SK-N-SH (cell line): ENCODE measurements at regions not wholly inside any gene's neighbourhood (a gene's known extent, or its start where the extent isn't known, plus 50 kb on each side); places are given as distances from the start of the nearest gene placed in this dataset.

Experiments used
- CTCF ChIA-PET: fragments of 300-600, 350-600 bp; formaldehyde crosslinking; extraction: SDS; loops from one replicate; lab custom pipeline; 2021; lab: Yijun Ruan, JAX
- POLR2A ChIA-PET: fragments of 350-600 bp; sonication (Branson Sonifier 250); formaldehyde crosslinking; extraction: SDS; loops from one replicate; lab custom pipeline; 2020; ENCODE audit warnings: antibody characterized with exemption, inconsistent platforms; lab: Yijun Ruan, JAX
- DNase-seq: peaks from one replicate; pipeline ENCODE4 v3.0.0; 2012
- H2AFZ ChIP-seq: fragments of 200-600 bp; sonication (generic); 2 replicates; pipeline ENCODE4 v1.8.1; 2016; ENCODE audit warnings: antibody characterized with exemption, mild to moderate bottlenecking, low read depth
- H3F3A ChIP-seq: fragments of 200-600 bp; sonication (generic); replicated peaks from 2 replicates; pipeline ENCODE3; 2016; ENCODE audit warnings: antibody characterized with exemption, mild to moderate bottlenecking; ENCODE audit not compliant: insufficient read depth
- H3K27ac ChIP-seq, 2 experiments: fragments of 200-500 bp in 1 of 2; fragments of 200-600 bp in 1 of 2; sonication (Bioruptor generic) in 1 of 2; sonication (generic), shearing (Covaris generic) in 1 of 2; 2 replicates each; pipeline versions ENCODE4 v1.5.1 to v1.6.1; 2014 to 2016; ENCODE audit warnings: low read depth in 2 of 2, inconsistent platforms in 1 of 2, low read length in 1 of 2, mild to moderate bottlenecking in 1 of 2, mixed read lengths in 1 of 2
- H3K27me3 ChIP-seq: fragments of 200-600 bp; sonication (generic), shearing (Covaris generic); 2 replicates; pipeline ENCODE4 v1.6.1; 2016; ENCODE audit warnings: mixed run types; ENCODE audit not compliant: insufficient read depth
- H3K36me3 ChIP-seq, 2 experiments: fragments of 200-500 bp in 1 of 2; fragments of 200-600 bp in 1 of 2; sonication (Bioruptor generic) in 1 of 2; sonication (generic) in 1 of 2; replicated peaks in 1 of 2; 2 replicates each; pipeline versions ENCODE3 to v1.5.1; 2014 to 2016; ENCODE audit warnings: low read length in 1 of 2, mild to moderate bottlenecking in 1 of 2; ENCODE audit not compliant: insufficient read depth in 2 of 2, control insufficient read depth in 1 of 2
- H3K4me1 ChIP-seq, 2 experiments: fragments of 200-500 bp in 1 of 2; fragments of 200-600 bp in 1 of 2; sonication (Bioruptor generic) in 1 of 2; sonication (generic), shearing (Covaris generic) in 1 of 2; 2 replicates each; pipeline versions ENCODE4 v1.5.1 to v1.6.1; 2014 to 2016; ENCODE audit warnings: low read depth in 1 of 2, low read length in 1 of 2, mixed run types in 1 of 2; ENCODE audit not compliant: insufficient read depth in 2 of 2, control insufficient read depth in 1 of 2
- H3K4me2 ChIP-seq: fragments of 200-600 bp; sonication (generic), shearing (Covaris generic); 2 replicates; pipeline ENCODE4 v1.6.1; 2017; ENCODE audit warnings: mixed run types
- H3K4me3 ChIP-seq, 2 experiments: fragments of 200-500 bp in 1 of 2; fragments of 200-600 bp in 1 of 2; sonication (Bioruptor generic) in 1 of 2; sonication (generic), shearing (Covaris generic) in 1 of 2; 2 replicates each; pipeline versions ENCODE4 v1.5.1 to v1.8.1; 2014 to 2016; ENCODE audit warnings: low read depth in 2 of 2, inconsistent platforms in 1 of 2, low read length in 1 of 2, mild to moderate bottlenecking in 1 of 2, mixed read lengths in 1 of 2, moderate library complexity in 1 of 2
- H3K79me2 ChIP-seq: fragments of 200-600 bp; sonication (generic); 2 replicates; pipeline ENCODE4 v1.8.1; 2017; ENCODE audit warnings: mild to moderate bottlenecking; ENCODE audit not compliant: insufficient read depth
- H3K9ac ChIP-seq: fragments of 200-600 bp; sonication (generic); 2 replicates; pipeline ENCODE4 v1.6.1; 2017; ENCODE audit warnings: mixed run types
- H3K9me2 ChIP-seq: fragments of 200-600 bp; sonication (generic); 2 replicates; pipeline ENCODE4 v1.6.1; 2017; ENCODE audit warnings: mixed run types
- H3K9me3 ChIP-seq: fragments of 200-600 bp; sonication (generic); 2 replicates; pipeline ENCODE4 v1.6.1; 2017; ENCODE audit warnings: mixed run types, mild to moderate bottlenecking, moderate library complexity
- H4K20me1 ChIP-seq: fragments of 200-600 bp; sonication (generic); 2 replicates; pipeline ENCODE4 v1.6.1; 2017; ENCODE audit warnings: mild to moderate bottlenecking, mixed run types; ENCODE audit not compliant: insufficient read depth
- CHD2 ChIP-seq: fragments of 150-350 bp; IDR thresholded peaks from 2 replicates; pipeline ENCODE4 v1.6.1; 2018; ENCODE audit warnings: low read length; ENCODE audit not compliant: partially characterized antibody
- ELF1 ChIP-seq: IDR thresholded peaks from 2 replicates; pipeline ENCODE4 v1.4.0; 2012
- EP300 ChIP-seq, 2 experiments: IDR thresholded peaks; 2 replicates each; pipeline versions ENCODE4 v1.4.0 to v1.6.1; 2012; ENCODE audit warnings: borderline replicate concordance in 1 of 2, low read depth in 1 of 2, low read length in 1 of 2
- FOXJ3 ChIP-seq: sonication (generic); formaldehyde crosslinking; IDR thresholded peaks from 2 replicates; pipeline ENCODE4 v1.5.1; 2020; ENCODE audit warnings: mild to moderate bottlenecking, missing genetic modification reagents
- FOXM1 ChIP-seq: IDR thresholded peaks from 2 replicates; pipeline ENCODE4 v1.4.0; 2012; ENCODE audit warnings: low read depth, mild to moderate bottlenecking
- IRF3 ChIP-seq: fragments of 150-350 bp; IDR thresholded peaks from 2 replicates; pipeline ENCODE4 v1.6.1; 2016; ENCODE audit warnings: mild to moderate bottlenecking, low read depth, low read length
- JUND ChIP-seq: IDR thresholded peaks from 2 replicates; pipeline ENCODE4 v1.4.0; 2012
- MEF2A ChIP-seq: IDR thresholded peaks from 2 replicates; pipeline ENCODE4 v1.4.0; 2012; ENCODE audit warnings: low read depth, borderline replicate concordance
- NRF1 ChIP-seq: IDR thresholded peaks from 2 replicates; pipeline ENCODE4 v1.6.1; 2012; ENCODE audit warnings: low read depth, mild to moderate bottlenecking, low read length
- POLR2AphosphoS5 ChIP-seq: IDR thresholded peaks from 2 replicates; pipeline ENCODE4 v1.6.1; 2012; ENCODE audit warnings: low read depth, low read length
- RCOR1 ChIP-seq: fragments of 150-350 bp; IDR thresholded peaks from 2 replicates; pipeline ENCODE4 v1.6.1; 2017; ENCODE audit warnings: antibody characterized with exemption, low read length
- RFX5 ChIP-seq: IDR thresholded peaks from 2 replicates; pipeline ENCODE4 v1.6.1; 2012; ENCODE audit warnings: mild to moderate bottlenecking, improper control_type of control experiment, low read length
- RXRA ChIP-seq: IDR thresholded peaks from 2 replicates; pipeline ENCODE4 v1.4.0; 2012; ENCODE audit warnings: low read depth, mild to moderate bottlenecking, borderline replicate concordance
- TAF1 ChIP-seq: IDR thresholded peaks from 2 replicates; pipeline ENCODE4 v1.6.1; 2012; ENCODE audit warnings: low read depth, mild to moderate bottlenecking, low read length, moderate library complexity, borderline replicate concordance
- TCF12 ChIP-seq: IDR thresholded peaks from 2 replicates; pipeline ENCODE4 v1.4.0; 2012
- TEAD4 ChIP-seq: IDR thresholded peaks from 2 replicates; pipeline ENCODE4 v1.4.0; 2012; ENCODE audit warnings: mild to moderate bottlenecking, borderline replicate concordance; ENCODE audit not compliant: insufficient read depth
- USF1 ChIP-seq: IDR thresholded peaks from 2 replicates; pipeline ENCODE4 v1.4.0; 2012; ENCODE audit warnings: low read depth, borderline replicate concordance
- YY1 ChIP-seq: IDR thresholded peaks from 2 replicates; pipeline ENCODE4 v1.4.0; 2012; ENCODE audit warnings: low read depth, mild to moderate bottlenecking
- WGBS: methylation state at CpG from one replicate; pipeline ENCODE4 v1.1.6; 2017; ENCODE audit warnings: low lambda C conversion rate; 5-methylcytosine and 5-hydroxymethylcytosine counted together
- TF ChIP-seq, protein P1 (sequence below): IDR thresholded peaks from 2 replicates; pipeline ENCODE4 v1.4.0; 2012; ENCODE audit warnings: low read depth
- TF ChIP-seq, protein P2 (sequence below): IDR thresholded peaks from 2 replicates; pipeline ENCODE4 v1.4.0; 2012; ENCODE audit warnings: low read depth, borderline replicate concordance

GRCh38 chr1:36642802-36643201 lies 160.1 kb upstream of the CSF3R start:
- H3K36me3 ChIP-seq: no peaks in the 10 kb centered on the region
- no peak overlapping the region for H3K9ac ChIP-seq
- no peak overlapping the region for H3K27ac ChIP-seq
- H3K27me3 ChIP-seq: no peaks in the 10 kb centered on the region
- no peak for TF ChIP-seq POLR2AphosphoS5
- TF ChIP-seq ELF1: no peak
- no peak for TF ChIP-seq FOXJ3 (CRISPR knock-in tag)
- TF ChIP-seq NRF1: no peak
- no peak for TF ChIP-seq TCF12
- no peak for TF ChIP-seq YY1
- no peak for TF ChIP-seq USF1
- TF ChIP-seq, protein P1, sequence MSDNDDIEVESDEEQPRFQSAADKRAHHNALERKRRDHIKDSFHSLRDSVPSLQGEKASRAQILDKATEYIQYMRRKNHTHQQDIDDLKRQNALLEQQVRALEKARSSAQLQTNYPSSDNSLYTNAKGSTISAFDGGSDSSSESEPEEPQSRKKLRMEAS: no peak
- no peak for TF ChIP-seq IRF3
- TF ChIP-seq RCOR1: no peak
- no peak for TF ChIP-seq TAF1
- TF ChIP-seq RFX5: no peak
- TF ChIP-seq JUND: no peak
- TF ChIP-seq, protein P2, sequence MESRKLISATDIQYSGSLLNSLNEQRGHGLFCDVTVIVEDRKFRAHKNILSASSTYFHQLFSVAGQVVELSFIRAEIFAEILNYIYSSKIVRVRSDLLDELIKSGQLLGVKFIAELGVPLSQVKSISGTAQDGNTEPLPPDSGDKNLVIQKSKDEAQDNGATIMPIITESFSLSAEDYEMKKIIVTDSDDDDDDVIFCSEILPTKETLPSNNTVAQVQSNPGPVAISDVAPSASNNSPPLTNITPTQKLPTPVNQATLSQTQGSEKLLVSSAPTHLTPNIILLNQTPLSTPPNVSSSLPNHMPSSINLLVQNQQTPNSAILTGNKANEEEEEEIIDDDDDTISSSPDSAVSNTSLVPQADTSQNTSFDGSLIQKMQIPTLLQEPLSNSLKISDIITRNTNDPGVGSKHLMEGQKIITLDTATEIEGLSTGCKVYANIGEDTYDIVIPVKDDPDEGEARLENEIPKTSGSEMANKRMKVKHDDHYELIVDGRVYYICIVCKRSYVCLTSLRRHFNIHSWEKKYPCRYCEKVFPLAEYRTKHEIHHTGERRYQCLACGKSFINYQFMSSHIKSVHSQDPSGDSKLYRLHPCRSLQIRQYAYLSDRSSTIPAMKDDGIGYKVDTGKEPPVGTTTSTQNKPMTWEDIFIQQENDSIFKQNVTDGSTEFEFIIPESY: no peak
- no peak for TF ChIP-seq EP300 (IDR thresholded peaks at IDR 0.05; ENCODE audit: borderline replicate concordance in 1 of 2, low read depth in 1 of 2, low read length in 1 of 2)
- no peak for TF ChIP-seq FOXM1
- no peak for TF ChIP-seq RXRA
- no peak for TF ChIP-seq MEF2A
- no peak for TF ChIP-seq TEAD4
- no peak for TF ChIP-seq CHD2
- no peak for DNase-seq
- ChIA-PET POLR2A (no interaction called here), CTCF (interaction anchor here (0.7 to 1.5 kb wide), 4 partner anchors 13 to 49 kb away, joined by 3 to 4 read pairs (median 3); no protein-coding TSS in a partner anchor)
- H4K20me1 ChIP-seq: no peaks in the 10 kb centered on the region
- peaks cover 0 to 9% of the 10 kb centered on the region in 2 experiments; a peak in 1 of 4 replicates for H3K4me1 ChIP-seq
- no peak overlapping the region for H3K4me2 ChIP-seq
- H3K4me3 ChIP-seq: no peak overlapping the region
- no peaks in the 10 kb centered on the region for H3K9me2 ChIP-seq
- H3K9me3 ChIP-seq: no peaks in the 10 kb centered on the region
- H2AFZ ChIP-seq: no peak overlapping the region
- H3K79me2 ChIP-seq: no peaks in the 10 kb centered on the region
- 50% methylated on average over 2 of the region's 2 CpGs for WGBS
- no peaks in the 10 kb centered on the region for H3F3A ChIP-seq
